ENCODE measurements at regions not wholly inside any gene's neighbourhood (a gene's known extent, or its start where the extent isn't known, plus 50 kb on each side); places are given as distances from the start of the nearest gene placed in this dataset.
"Not testable (repeated sequence)": the region's sequence is repeated elsewhere in the genome, so short reads cannot be mapped to it uniquely, and the experiment has no call there.

- no peak for DNase-seq (ENCODE audit: low spot score)
- Mint-ChIP-seq H3K27ac (no peak overlapping the region), H3K4me3 (no peak overlapping the region), H3K4me1 (ENCODE audit: low read depth) (no peaks in the 10 kb centered on the region), H3K27me3 (ENCODE audit: insufficient read depth) (no peaks in the 10 kb centered on the region), H3K36me3 (ENCODE audit: low read depth) (no peaks in the 10 kb centered on the region), H3K9me3 (no peaks in the 10 kb centered on the region)
- intact Hi-C loops (cut with micrococcal nuclease): no loop called here
Measured at GRCh38 chrX:128973033-128973432, 550.3 kb downstream of the SMARCA1 start.

DNA sequence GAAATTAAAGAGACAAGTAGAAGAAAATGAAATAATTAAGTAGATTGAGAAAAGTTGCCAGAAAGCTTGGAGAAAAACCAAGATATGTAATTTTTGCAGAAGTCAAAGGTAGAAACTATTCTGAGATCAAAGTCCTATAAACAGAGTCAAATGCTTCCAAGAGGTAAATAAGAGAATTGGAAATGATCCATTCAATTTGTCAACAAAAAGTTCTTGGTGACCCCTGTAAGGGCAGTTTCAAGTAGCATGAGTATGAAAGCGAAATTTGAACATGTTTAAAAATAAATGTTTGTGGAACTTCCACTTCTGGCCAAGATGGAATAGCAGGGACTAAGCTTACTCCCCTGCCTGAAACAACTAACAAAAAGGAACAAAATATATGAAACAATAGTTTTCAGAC is 562.0 kb downstream of the SMARCA1 start:
- intact Hi-C loops (cut with micrococcal nuclease): no loop called here
- Mint-ChIP-seq H3K27me3 (ENCODE audit: insufficient read depth) (no peaks in the 10 kb centered on the region), H3K4me3 (no peak overlapping the region), H3K4me1 (ENCODE audit: low read depth) (no peaks in the 10 kb centered on the region), H3K9me3 (no peaks in the 10 kb centered on the region), H3K27ac (no peak overlapping the region), H3K36me3 (ENCODE audit: low read depth) (no peaks in the 10 kb centered on the region)
- no peak for DNase-seq (ENCODE audit: low spot score)

DNA sequence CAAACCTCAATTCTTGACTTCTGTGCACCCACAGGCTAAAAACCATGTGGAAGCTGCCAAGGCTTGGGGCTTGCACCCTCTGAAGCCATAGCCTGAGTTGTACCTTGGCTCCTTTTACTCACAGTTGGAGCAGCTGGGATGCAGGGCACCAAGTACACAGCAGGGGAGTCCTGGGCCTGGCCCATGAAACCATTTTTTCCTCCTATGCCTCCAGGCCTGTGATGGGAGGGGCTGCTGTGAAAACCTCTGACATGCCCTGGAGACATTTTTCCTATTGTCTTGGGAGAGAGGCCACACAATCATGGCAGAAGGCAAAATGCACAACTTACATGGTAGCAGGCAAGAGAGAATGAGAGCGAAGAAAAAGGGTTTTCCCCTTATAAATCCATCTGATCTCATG is 568.6 kb downstream of the SMARCA1 start:
- H3K27me3 Mint-ChIP-seq (ENCODE audit: insufficient read depth); H3K9me3 Mint-ChIP-seq; H3K27ac Mint-ChIP-seq; H3K36me3 Mint-ChIP-seq (ENCODE audit: low read depth); H3K4me1 Mint-ChIP-seq (ENCODE audit: low read depth); DNase-seq (ENCODE audit: low spot score); intact Hi-C loops (cut with micrococcal nuclease); H3K4me3 Mint-ChIP-seq: not testable (repeated sequence)

DNA sequence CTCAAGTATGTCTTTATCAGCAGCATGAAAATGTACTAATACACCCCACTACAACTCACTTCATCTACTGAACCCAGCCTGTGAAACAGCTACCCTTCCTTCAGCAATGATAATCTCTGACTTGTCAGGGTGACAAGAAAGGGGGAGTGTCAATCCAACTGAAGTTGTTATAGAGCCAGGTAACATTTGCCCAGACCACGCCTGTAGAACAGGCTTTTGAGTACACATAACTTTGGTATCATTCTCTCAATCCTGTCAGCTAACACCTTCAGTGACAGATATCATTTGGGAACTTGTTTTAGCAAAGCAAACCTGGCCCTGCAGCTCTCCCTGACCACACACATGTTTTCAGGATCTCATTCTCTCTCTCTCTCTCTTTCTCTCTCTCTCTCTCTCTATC is 592.2 kb downstream of the SMARCA1 start:
- H3K27ac Mint-ChIP-seq: no peak overlapping the region
- H3K9me3 Mint-ChIP-seq: peaks cover 4% of the 10 kb centered on the region
- no peaks in the 10 kb centered on the region for H3K4me1 Mint-ChIP-seq (ENCODE audit: low read depth)
- no peak overlapping the region for H3K4me3 Mint-ChIP-seq
- no peak for DNase-seq (ENCODE audit: low spot score)
- H3K36me3 Mint-ChIP-seq (ENCODE audit: low read depth): no peaks in the 10 kb centered on the region
- intact Hi-C loops (cut with micrococcal nuclease): no loop called here
- H3K27me3 Mint-ChIP-seq (ENCODE audit: insufficient read depth): no peaks in the 10 kb centered on the region

GRCh38 chrX:128929271-128930057 is 593.8 kb downstream of the SMARCA1 start:
- Mint-ChIP-seq H3K4me3 (no peak overlapping the region), H3K27me3 (ENCODE audit: insufficient read depth) (no peaks in the 10 kb centered on the region), H3K9me3 (peaks cover 4% of the 10 kb centered on the region), H3K4me1 (ENCODE audit: low read depth) (no peaks in the 10 kb centered on the region), H3K27ac (no peak overlapping the region), H3K36me3 (ENCODE audit: low read depth) (no peaks in the 10 kb centered on the region)
- intact Hi-C loops (cut with micrococcal nuclease): no loop called here
- no peak for DNase-seq (ENCODE audit: low spot score)

GRCh38 chrX:128928636-128929035 is 594.7 kb downstream of the SMARCA1 start:
- intact Hi-C loops (cut with micrococcal nuclease): no loop called here
- H3K27ac Mint-ChIP-seq: no peak overlapping the region

GRCh38 chrX:128927363-128927762 is 595.9 kb downstream of the SMARCA1 start:
- Mint-ChIP-seq H3K36me3 (ENCODE audit: low read depth) (no peaks in the 10 kb centered on the region), H3K27ac (no peak overlapping the region), H3K27me3 (ENCODE audit: insufficient read depth) (no peaks in the 10 kb centered on the region), H3K4me3 (no peak overlapping the region), H3K9me3 (peaks cover 4% of the 10 kb centered on the region), H3K4me1 (ENCODE audit: low read depth) (no peaks in the 10 kb centered on the region)
- intact Hi-C loops (cut with micrococcal nuclease): no loop called here
- DNase-seq (ENCODE audit: low spot score): no peak

More at GRCh38 chrX:128928636-128929035, 594.7 kb downstream of the SMARCA1 start:
- H3K36me3 Mint-ChIP-seq (ENCODE audit: low read depth): no peaks in the 10 kb centered on the region
- H3K9me3 Mint-ChIP-seq: peaks cover 4% of the 10 kb centered on the region
- DNase-seq (ENCODE audit: low spot score): no peak
- no peaks in the 10 kb centered on the region for H3K4me1 Mint-ChIP-seq (ENCODE audit: low read depth)
- H3K27me3 Mint-ChIP-seq (ENCODE audit: insufficient read depth): no peaks in the 10 kb centered on the region
- H3K4me3 Mint-ChIP-seq: no peak overlapping the region

GRCh38 chrX:128906753-128907152 is 616.5 kb downstream of the SMARCA1 start:
- no peaks in the 10 kb centered on the region for H3K36me3 Mint-ChIP-seq (ENCODE audit: low read depth)
- no peak overlapping the region for H3K4me3 Mint-ChIP-seq
- intact Hi-C loops (cut with micrococcal nuclease): no loop called here
- H3K27ac Mint-ChIP-seq: no peak overlapping the region
- H3K9me3 Mint-ChIP-seq: no peaks in the 10 kb centered on the region
- no peak for DNase-seq (ENCODE audit: low spot score)
- no peaks in the 10 kb centered on the region for H3K4me1 Mint-ChIP-seq (ENCODE audit: low read depth)
- no peaks in the 10 kb centered on the region for H3K27me3 Mint-ChIP-seq (ENCODE audit: insufficient read depth)

DNA sequence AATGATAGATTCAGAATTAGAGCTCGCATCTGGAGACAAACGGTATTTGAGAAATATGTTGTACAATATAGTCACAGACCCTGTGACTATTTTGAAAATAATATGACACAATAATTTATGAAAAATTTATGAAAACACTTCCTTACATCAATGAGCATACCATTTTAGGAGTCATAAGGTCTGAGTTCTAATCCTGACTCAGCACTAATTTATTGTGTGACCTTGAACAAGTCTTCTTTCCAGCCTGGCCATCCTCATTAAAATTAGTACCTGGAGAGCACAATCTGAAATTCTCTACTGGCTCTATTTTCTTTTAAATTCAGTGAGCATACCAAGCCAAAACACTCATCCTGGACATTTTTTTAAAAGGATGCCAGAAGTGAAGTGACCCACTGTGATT is 622.3 kb downstream of the SMARCA1 start:
- no peaks in the 10 kb centered on the region for H3K4me1 Mint-ChIP-seq (ENCODE audit: low read depth)
- H3K27me3 Mint-ChIP-seq (ENCODE audit: insufficient read depth): no peaks in the 10 kb centered on the region
- H3K4me3 Mint-ChIP-seq: no peak overlapping the region
- no peak overlapping the region for H3K27ac Mint-ChIP-seq
- no peaks in the 10 kb centered on the region for H3K9me3 Mint-ChIP-seq
- DNase-seq (ENCODE audit: low spot score): no peak
- no peaks in the 10 kb centered on the region for H3K36me3 Mint-ChIP-seq (ENCODE audit: low read depth)
- intact Hi-C loops (cut with micrococcal nuclease): no loop called here

- H3K27me3 Mint-ChIP-seq (ENCODE audit: insufficient read depth): no peaks in the 10 kb centered on the region
- no peaks in the 10 kb centered on the region for H3K36me3 Mint-ChIP-seq (ENCODE audit: low read depth)
- no peaks in the 10 kb centered on the region for H3K9me3 Mint-ChIP-seq
- intact Hi-C loops (cut with micrococcal nuclease): no loop called here
- DNase-seq (ENCODE audit: low spot score): no peak
- no peak overlapping the region for H3K4me3 Mint-ChIP-seq
- H3K4me1 Mint-ChIP-seq (ENCODE audit: low read depth): no peaks in the 10 kb centered on the region
- H3K27ac Mint-ChIP-seq: no peak overlapping the region
Measured at GRCh38 chrX:128897621-128898020, 625.7 kb downstream of the SMARCA1 start.

DNA sequence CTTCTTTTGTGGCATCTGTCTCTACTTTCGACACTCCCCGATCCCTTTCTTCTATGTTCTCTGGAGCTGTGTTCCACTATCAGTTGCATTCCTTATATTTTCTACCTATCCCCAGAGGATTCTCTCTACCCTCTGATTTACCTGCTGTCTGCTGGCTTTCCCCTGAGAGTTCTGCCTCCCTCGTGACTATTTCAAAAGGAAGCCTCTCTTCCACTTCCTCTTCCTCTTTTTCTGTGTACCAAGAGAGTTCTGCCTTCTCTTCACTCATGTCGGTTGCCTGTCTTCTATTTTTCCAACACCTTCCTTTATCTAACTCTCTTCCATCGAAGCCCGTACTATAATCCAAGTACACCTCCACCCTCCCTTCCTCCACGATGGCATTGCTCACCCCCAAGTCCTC is 631.7 kb downstream of the SMARCA1 start:
- Mint-ChIP-seq H3K27ac (no peak overlapping the region), H3K4me1 (ENCODE audit: low read depth) (no peaks in the 10 kb centered on the region), H3K9me3 (no peaks in the 10 kb centered on the region), H3K4me3 (no peak overlapping the region), H3K27me3 (ENCODE audit: insufficient read depth) (no peaks in the 10 kb centered on the region), H3K36me3 (ENCODE audit: low read depth) (no peaks in the 10 kb centered on the region)
- intact Hi-C loops (cut with micrococcal nuclease): no loop called here
- DNase-seq (ENCODE audit: low spot score): no peak

DNA sequence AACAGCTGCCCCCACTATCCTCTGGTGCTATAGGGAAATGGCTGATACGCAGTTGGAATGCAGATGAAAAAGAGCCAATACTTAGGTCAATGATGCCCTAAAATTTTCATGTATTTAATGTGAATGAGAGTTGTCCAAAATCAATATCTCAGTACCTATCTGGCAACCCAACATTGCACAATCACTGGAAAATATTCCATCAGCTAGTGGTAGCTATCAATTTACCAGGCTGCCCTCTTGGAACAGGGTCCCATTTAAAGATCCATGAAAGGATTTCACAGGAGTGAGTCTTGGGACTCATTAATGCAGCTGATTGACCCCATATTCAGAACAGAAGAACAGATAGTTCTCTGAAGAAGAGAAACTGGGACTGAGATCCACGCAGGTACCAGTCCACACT is 638.9 kb downstream of the SMARCA1 start:
- Mint-ChIP-seq H3K27me3 (ENCODE audit: insufficient read depth) (no peaks in the 10 kb centered on the region), H3K4me3 (no peak overlapping the region)

DNA sequence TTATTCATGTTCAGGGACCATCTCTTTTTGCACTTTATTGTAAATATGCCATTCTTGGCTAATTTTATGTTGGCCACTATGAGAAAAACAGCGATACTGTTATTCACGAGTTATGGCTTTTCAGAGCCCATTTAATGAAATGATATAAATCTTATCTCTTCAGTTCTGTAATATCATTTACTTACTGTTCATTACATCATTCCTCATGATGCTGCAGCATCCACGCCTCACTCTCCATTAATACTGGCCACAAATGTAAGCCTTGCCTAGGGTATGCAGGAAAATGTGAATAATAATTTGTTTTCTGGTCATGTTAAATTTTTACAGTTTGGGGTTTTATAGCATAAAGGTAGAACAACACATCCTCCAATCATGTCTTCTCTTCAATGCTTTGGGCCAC is 639.6 kb downstream of the SMARCA1 start:
- intact Hi-C loops (cut with micrococcal nuclease): no loop called here
- no peaks in the 10 kb centered on the region for H3K9me3 Mint-ChIP-seq
- no peak for DNase-seq (ENCODE audit: low spot score)

More for the DNA sequence above, 638.9 kb downstream of the SMARCA1 start:
- no peaks in the 10 kb centered on the region for H3K4me1 Mint-ChIP-seq (ENCODE audit: low read depth)
- intact Hi-C loops (cut with micrococcal nuclease): no loop called here
- no peaks in the 10 kb centered on the region for H3K36me3 Mint-ChIP-seq (ENCODE audit: low read depth)
- no peak for DNase-seq (ENCODE audit: low spot score)
- H3K9me3 Mint-ChIP-seq: no peaks in the 10 kb centered on the region
- H3K27ac Mint-ChIP-seq: no peak overlapping the region

DNA sequence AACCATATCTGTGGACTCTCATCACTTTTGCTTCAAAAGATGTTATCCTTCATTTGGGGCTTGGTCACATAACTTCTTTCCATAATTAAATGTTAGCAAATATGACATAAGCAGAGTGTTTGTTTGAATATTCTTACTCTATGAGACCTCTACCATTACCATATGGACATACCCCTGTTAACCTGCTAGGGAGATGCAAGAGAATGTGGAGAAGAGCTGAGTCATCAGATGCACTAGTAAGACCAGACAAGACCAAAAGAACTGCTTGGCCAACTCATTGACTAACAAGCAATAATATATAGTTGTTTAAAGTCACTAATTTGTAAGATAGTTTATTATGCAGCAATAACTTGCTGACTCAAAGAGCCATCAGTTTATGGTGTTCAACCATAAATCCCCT is 652.9 kb downstream of the SMARCA1 start:
- DNase-seq (ENCODE audit: low spot score): no peak
- Mint-ChIP-seq H3K27me3 (ENCODE audit: insufficient read depth) (no peaks in the 10 kb centered on the region), H3K4me3 (no peak overlapping the region), H3K9me3 (no peaks in the 10 kb centered on the region), H3K36me3 (ENCODE audit: low read depth) (no peaks in the 10 kb centered on the region), H3K27ac (no peak overlapping the region), H3K4me1 (ENCODE audit: low read depth) (no peaks in the 10 kb centered on the region)
- intact Hi-C loops (cut with micrococcal nuclease): no loop called here

More for the DNA sequence above, 639.6 kb downstream of the SMARCA1 start:
- H3K27me3 Mint-ChIP-seq (ENCODE audit: insufficient read depth): no peaks in the 10 kb centered on the region
- no peaks in the 10 kb centered on the region for H3K4me1 Mint-ChIP-seq (ENCODE audit: low read depth)
- H3K27ac Mint-ChIP-seq: no peak overlapping the region
- no peak overlapping the region for H3K4me3 Mint-ChIP-seq
- no peaks in the 10 kb centered on the region for H3K36me3 Mint-ChIP-seq (ENCODE audit: low read depth)

All from activated T-helper 1 cell treated with anti-CD3 and anti-CD28 coated beads, Interleukin-12 subunit alpha, Interleukin-12 subunit beta, Interleukin-2, Interleukin-4 antibody, amounts not matched to agents 30 ng/mL and 10 ng/mL and 1 ng/mL, durations not matched to agents 14 hours and 24 hours and 36 hours (primary cell).